Caco-2 (cell line): ENCODE measurements at regions not wholly inside any gene's neighbourhood (a gene's known extent, or its start where the extent isn't known, plus 50 kb on each side); places are given as distances from the start of the nearest gene placed in this dataset.

ENCODE experiments used
- BruUV-seq: library from RNA; stranded (reverse); fragments of 400-500 nt; replicated peaks from 2 replicates; lab custom pipeline; 2021; lab: Mats Ljungman, UMichigan
- CTCF ChIA-PET: fragments of 300-600 bp; sonication (Branson Sonifier 250); formaldehyde crosslinking; loops from one replicate; lab custom pipeline; 2022; ENCODE audit warnings: antibody characterized with exemption; lab: Charles Lee
- POLR2A ChIA-PET: fragments of 300-600 bp; sonication (Branson Sonifier 250); formaldehyde crosslinking; loops from one replicate; lab custom pipeline; 2022; ENCODE audit warnings: antibody characterized with exemption; lab: Charles Lee
- DNase-seq, 2 experiments: peaks; one replicate each; pipeline versions ENCODE4 v3.0.0 to v3.0.0-alpha.2; 2020 to 2022
- H3K27me3 ChIP-seq: replicated peaks from 2 replicates; pipeline ENCODE4 v1.6.0; 2011; ENCODE audit warnings: low read length; ENCODE audit not compliant: control insufficient read depth, insufficient read depth
- H3K36me3 ChIP-seq: 2 replicates; pipeline ENCODE4 v1.5.1; 2011; ENCODE audit warnings: low read length; ENCODE audit not compliant: control insufficient read depth, insufficient read depth
- H3K4me1 ChIP-seq: fragments of 250-450 bp; sonication (Bioruptor Pico); 2 replicates; pipeline ENCODE4 v1.5.1; 2020; ENCODE audit warnings: mild to moderate bottlenecking
- H3K4me3 ChIP-seq: 2 replicates; pipeline ENCODE4 v1.5.1; 2011; ENCODE audit warnings: low read depth, mild to moderate bottlenecking, control low read depth, low read length
- H3K9me3 ChIP-seq: fragments of 250-450 bp; sonication (Bioruptor Pico); 2 replicates; pipeline ENCODE4 v1.5.1; 2020; ENCODE audit warnings: mild to moderate bottlenecking, moderate library complexity
- H3K27ac Mint-ChIP-seq: one replicate; pipeline ENCODE4 v1.8.0; 2022; ENCODE audit warnings: mixed read lengths; ENCODE audit not compliant: unreplicated experiment
- H3K27me3 Mint-ChIP-seq: one replicate; pipeline ENCODE4 v1.8.0; 2022; ENCODE audit warnings: mixed read lengths; ENCODE audit not compliant: insufficient read depth, unreplicated experiment
- H3K36me3 Mint-ChIP-seq: one replicate; pipeline ENCODE4 v1.8.0; 2022; ENCODE audit warnings: mild to moderate bottlenecking, mixed read lengths; ENCODE audit not compliant: insufficient read depth, unreplicated experiment
- H3K4me1 Mint-ChIP-seq: one replicate; pipeline ENCODE4 v1.8.0; 2022; ENCODE audit warnings: low read depth, mixed read lengths; ENCODE audit not compliant: unreplicated experiment
- H3K4me3 Mint-ChIP-seq: one replicate; pipeline ENCODE4 v1.8.0; 2022; ENCODE audit warnings: mild to moderate bottlenecking, moderate library complexity, mixed read lengths; ENCODE audit not compliant: unreplicated experiment
- H3K9me3 Mint-ChIP-seq: one replicate; pipeline ENCODE4 v1.8.0; 2022; ENCODE audit warnings: mixed read lengths; ENCODE audit not compliant: unreplicated experiment
- intact Hi-C: fragments of 100-400 bp; cut with micrococcal nuclease; formaldehyde crosslinking; loops from one replicate; pipeline ENCODE4 v1.10.0; 2022; ENCODE audit not compliant: unreplicated experiment
- TF ChIP-seq, protein P1 (sequence below), 2 experiments: fragments of 200-600 bp in 1 of 2; IDR thresholded peaks; 1 replicate in 1 of 2; 2 replicates in 1 of 2; pipeline versions ENCODE4 v1.5.1 to v1.8.0; 2011 to 2022; ENCODE audit warnings: antibody characterized with exemption in 1 of 2, control low read depth in 1 of 2, inconsistent platforms in 1 of 2, low read depth in 1 of 2, low read length in 1 of 2, mild to moderate bottlenecking in 1 of 2, moderate library complexity in 1 of 2; ENCODE audit not compliant: insufficient read depth in 1 of 2, severe bottlenecking in 1 of 2, unreplicated experiment in 1 of 2

DNA sequence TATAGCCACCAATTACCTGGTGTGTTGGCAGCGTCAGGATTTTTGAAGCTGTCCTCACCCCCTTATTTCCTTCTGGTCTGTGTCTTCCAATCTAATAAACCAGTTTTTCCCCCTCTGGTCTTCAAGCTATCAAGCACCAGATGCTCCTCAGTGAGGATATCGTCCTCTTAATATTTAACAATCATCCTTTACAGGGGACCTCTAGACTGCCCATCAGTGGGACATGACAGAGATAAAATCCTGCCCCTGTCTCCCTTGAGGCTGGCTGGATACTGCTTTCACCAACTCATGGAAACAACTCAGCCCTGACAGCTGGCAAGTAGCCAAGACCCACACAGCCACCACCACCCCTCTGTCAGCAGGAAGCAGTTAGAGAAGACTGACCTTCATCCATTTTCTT is 421.0 kb upstream of the API5 start:
- Histone ChIP-seq H3K9me3 (no peaks in the 10 kb centered on the region), H3K4me1 (no peaks in the 10 kb centered on the region), H3K36me3 (no peaks in the 10 kb centered on the region), H3K4me3 (no peak overlapping the region), H3K27me3 (no peaks in the 10 kb centered on the region)
- no peaks in the 10 kb centered on the region for H3K9me3 Mint-ChIP-seq
- no peak for DNase-seq
- no peak overlapping the region for H3K27ac Mint-ChIP-seq
- TF ChIP-seq, protein P1, sequence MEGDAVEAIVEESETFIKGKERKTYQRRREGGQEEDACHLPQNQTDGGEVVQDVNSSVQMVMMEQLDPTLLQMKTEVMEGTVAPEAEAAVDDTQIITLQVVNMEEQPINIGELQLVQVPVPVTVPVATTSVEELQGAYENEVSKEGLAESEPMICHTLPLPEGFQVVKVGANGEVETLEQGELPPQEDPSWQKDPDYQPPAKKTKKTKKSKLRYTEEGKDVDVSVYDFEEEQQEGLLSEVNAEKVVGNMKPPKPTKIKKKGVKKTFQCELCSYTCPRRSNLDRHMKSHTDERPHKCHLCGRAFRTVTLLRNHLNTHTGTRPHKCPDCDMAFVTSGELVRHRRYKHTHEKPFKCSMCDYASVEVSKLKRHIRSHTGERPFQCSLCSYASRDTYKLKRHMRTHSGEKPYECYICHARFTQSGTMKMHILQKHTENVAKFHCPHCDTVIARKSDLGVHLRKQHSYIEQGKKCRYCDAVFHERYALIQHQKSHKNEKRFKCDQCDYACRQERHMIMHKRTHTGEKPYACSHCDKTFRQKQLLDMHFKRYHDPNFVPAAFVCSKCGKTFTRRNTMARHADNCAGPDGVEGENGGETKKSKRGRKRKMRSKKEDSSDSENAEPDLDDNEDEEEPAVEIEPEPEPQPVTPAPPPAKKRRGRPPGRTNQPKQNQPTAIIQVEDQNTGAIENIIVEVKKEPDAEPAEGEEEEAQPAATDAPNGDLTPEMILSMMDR (IDR thresholded peaks at IDR 0.05; ENCODE audit: insufficient read depth in 1 of 2, low read depth in 1 of 2, low read length in 1 of 2, severe bottlenecking in 1 of 2, unreplicated experiment in 1 of 2): no peak
- ChIA-PET CTCF (no interaction called here), POLR2A (no interaction called here)
- intact Hi-C loops: no loop called here
- H3K4me1 Mint-ChIP-seq: no peaks in the 10 kb centered on the region
- H3K27me3 Mint-ChIP-seq: peaks cover 2% of the 10 kb centered on the region
- BruUV-seq: no TSS peak
- no peak overlapping the region for H3K4me3 Mint-ChIP-seq
- H3K36me3 Mint-ChIP-seq: no peaks in the 10 kb centered on the region

GRCh38 chr11:42901084-42901483 is 410.7 kb upstream of the API5 start:
- H3K9me3 ChIP-seq: no peaks in the 10 kb centered on the region
- no peaks in the 10 kb centered on the region for H3K36me3 Mint-ChIP-seq
- BruUV-seq: no TSS peak
- H3K9me3 Mint-ChIP-seq: no peaks in the 10 kb centered on the region
- no peaks in the 10 kb centered on the region for H3K27me3 ChIP-seq
- no peak overlapping the region for H3K4me3 ChIP-seq
- no peaks in the 10 kb centered on the region for H3K36me3 ChIP-seq
- intact Hi-C loops: no loop called here
- H3K4me1 Mint-ChIP-seq: no peaks in the 10 kb centered on the region
- H3K4me1 ChIP-seq: no peaks in the 10 kb centered on the region
- TF ChIP-seq, protein P1 (IDR thresholded peaks at IDR 0.05; ENCODE audit: insufficient read depth in 1 of 2, low read depth in 1 of 2, low read length in 1 of 2, severe bottlenecking in 1 of 2, unreplicated experiment in 1 of 2): no peak
- peaks cover 3% of the 10 kb centered on the region for H3K27me3 Mint-ChIP-seq
- no peak overlapping the region for H3K27ac Mint-ChIP-seq
- H3K4me3 Mint-ChIP-seq: no peak overlapping the region
- ChIA-PET POLR2A (no interaction called here), CTCF (no interaction called here)
- no peak for DNase-seq

DNA sequence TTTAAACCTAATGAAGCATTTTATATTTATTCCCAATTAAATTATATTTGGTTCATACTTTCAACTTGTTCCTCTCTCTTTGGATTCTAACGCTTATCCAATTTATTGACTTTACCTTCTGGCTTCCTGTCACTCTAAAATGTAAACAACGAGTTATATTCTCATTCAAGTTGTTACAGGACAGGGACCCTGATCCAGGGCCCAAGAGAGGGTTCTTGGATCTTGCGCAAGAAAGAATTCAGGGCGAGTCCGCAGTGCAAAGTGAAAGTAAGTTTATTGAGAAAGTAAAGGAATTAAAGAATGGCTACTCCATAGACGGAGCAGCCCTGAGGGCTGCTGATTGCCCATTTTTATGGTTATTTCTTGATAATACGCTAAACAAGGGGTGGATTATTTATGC is 405.6 kb upstream of the API5 start:
- intact Hi-C loops: no loop called here
- H3K9me3 Mint-ChIP-seq: no peaks in the 10 kb centered on the region
- H3K4me3 Mint-ChIP-seq: peak overlapping the region; percentile 17
- BruUV-seq: no TSS peak
- TF ChIP-seq, protein P1 (IDR thresholded peaks at IDR 0.05; ENCODE audit: insufficient read depth in 1 of 2, low read depth in 1 of 2, low read length in 1 of 2, severe bottlenecking in 1 of 2, unreplicated experiment in 1 of 2): no peak
- Histone ChIP-seq H3K4me3 (no peak overlapping the region), H3K4me1 (no peaks in the 10 kb centered on the region), H3K36me3 (no peaks in the 10 kb centered on the region), H3K27me3 (no peaks in the 10 kb centered on the region), H3K9me3 (no peaks in the 10 kb centered on the region)
- POLR2A ChIA-PET: no interaction called here
- H3K27me3 Mint-ChIP-seq: peaks cover 3% of the 10 kb centered on the region
- H3K4me1 Mint-ChIP-seq: no peaks in the 10 kb centered on the region
- CTCF ChIA-PET: no interaction called here
- no peak for DNase-seq
- no peak overlapping the region for H3K27ac Mint-ChIP-seq
- H3K36me3 Mint-ChIP-seq: no peaks in the 10 kb centered on the region
